Uterus (tissue), 3 donors: ENCODE measurements at regions not wholly inside any gene's neighbourhood (a gene's known extent, or its start where the extent isn't known, plus 50 kb on each side); places are given as distances from the start of the nearest gene placed in this dataset.

Source experiments
- DNase-seq, 2 donors: peaks; one replicate each; pipeline ENCODE4 v3.0.0-alpha.2; 2019 to 2020
- H3K27ac ChIP-seq, 2 donors: fragments of 200-600 bp; sonication (generic); 1 replicate in 1 of 2; 2 replicates in 1 of 2; pipeline ENCODE4 v1.5.1; 2016 to 2018
- H3K27me3 ChIP-seq, 2 donors: fragments of 200-600 bp; sonication (generic); one replicate each; pipeline ENCODE4 v1.5.1; 2018 to 2019; ENCODE audit warnings: control low read depth in 1 of 2
- H3K36me3 ChIP-seq, 2 donors: fragments of 200-600 bp; sonication (generic); one replicate each; pipeline ENCODE4 v1.5.1; 2019; ENCODE audit warnings: control low read depth in 1 of 2
- H3K4me1 ChIP-seq, 2 donors: fragments of 200-600 bp; sonication (generic); one replicate each; pipeline ENCODE4 v1.5.1; 2018 to 2019; ENCODE audit warnings: control low read depth in 1 of 2
- H3K4me3 ChIP-seq, 2 donors: fragments of 200-600 bp; sonication (generic); 1 replicate in 1 of 2; 2 replicates in 1 of 2; pipeline ENCODE4 v1.5.1; 2018 to 2019; ENCODE audit warnings: mild to moderate bottlenecking in 1 of 2
- H3K9me3 ChIP-seq, 2 donors: fragments of 200-600 bp; sonication (generic); one replicate each; pipeline ENCODE4 v1.5.1; 2019; ENCODE audit warnings: control low read depth in 1 of 2
- CTCF ChIP-seq, 4 experiments: fragments of 200-600 bp in 2 of 4; fragments of 450-650 bp in 2 of 4; sonication (generic) in 2 of 4; IDR thresholded peaks; one replicate each; pipeline ENCODE4 v1.5.1; 2016 to 2019; ENCODE audit warnings: antibody characterized with exemption in 4 of 4, mild to moderate bottlenecking in 2 of 4, moderate library complexity in 1 of 4
- POLR2A ChIP-seq, 2 donors: fragments of 450-650 bp; IDR thresholded peaks; one replicate each; pipeline ENCODE4 v1.6.1; 2016; ENCODE audit warnings: antibody characterized with exemption in 2 of 2, mild to moderate bottlenecking in 1 of 2, moderate library complexity in 1 of 2
- intact Hi-C: fragments of 100-400 bp; cut with DNase I; formaldehyde crosslinking; loops from one replicate; pipeline ENCODE4 v1.15.1; 2023; ENCODE audit warnings: low total_unique reads
- donor health status: DM: yes; HTN: yes; CAD: no.

- Histone ChIP-seq H3K27me3 (no peaks in the 10 kb centered on the region), H3K4me3 (no peak overlapping the region), H3K36me3 (no peaks in the 10 kb centered on the region), H3K27ac (no peak overlapping the region), H3K4me1 (no peaks in the 10 kb centered on the region), H3K9me3 (no peaks in the 10 kb centered on the region)
- TF ChIP-seq POLR2A (IDR thresholded peaks at IDR 0.05) (no peak), CTCF (IDR thresholded peaks at IDR 0.05) (no peak)
- DNase-seq, result no peak
- intact Hi-C loops, result no loop called here
Measured at GRCh38 chr6:12369781-12370262, 79.7 kb downstream of the EDN1 start.

GRCh38 chr6:12371151-12371550, 81.0 kb downstream of the EDN1 start:
- Histone ChIP-seq H3K4me1 (no peaks in the 10 kb centered on the region), H3K9me3 (no peaks in the 10 kb centered on the region), H3K27ac (no peak overlapping the region), H3K4me3 (no peak overlapping the region), H3K36me3 (no peaks in the 10 kb centered on the region), H3K27me3 (no peaks in the 10 kb centered on the region)
- intact Hi-C loops, result no loop called here
- TF ChIP-seq CTCF (IDR thresholded peaks at IDR 0.05) (no peak), POLR2A (IDR thresholded peaks at IDR 0.05) (no peak)
- DNase-seq, result no peak

- Histone ChIP-seq H3K36me3 (no peaks in the 10 kb centered on the region), H3K4me1 (no peaks in the 10 kb centered on the region), H3K9me3 (no peaks in the 10 kb centered on the region), H3K27ac (no peak overlapping the region), H3K4me3 (no peak overlapping the region), H3K27me3 (no peaks in the 10 kb centered on the region)
- no peak for DNase-seq
- intact Hi-C loops, result no loop called here
- TF ChIP-seq POLR2A (IDR thresholded peaks at IDR 0.05) (no peak), CTCF (IDR thresholded peaks at IDR 0.05) (no peak)
Measured at GRCh38 chr6:12371641-12372146, 81.5 kb downstream of the EDN1 start.

- no peak overlapping the region for H3K4me3 ChIP-seq
- no peaks in the 10 kb centered on the region for H3K27me3 ChIP-seq
- intact Hi-C loops, result no loop called here
Measured at GRCh38 chr6:12379181-12379580, 89.0 kb downstream of the EDN1 start.

GRCh38 chr6:12381587-12381986, 91.4 kb downstream of the EDN1 start:
- no peak overlapping the region for H3K4me3 ChIP-seq
- H3K4me1 ChIP-seq, result no peaks in the 10 kb centered on the region
- H3K36me3 ChIP-seq, result no peaks in the 10 kb centered on the region
- TF ChIP-seq CTCF (IDR thresholded peaks at IDR 0.05), result no peak
- TF ChIP-seq POLR2A (IDR thresholded peaks at IDR 0.05), result no peak
- no peaks in the 10 kb centered on the region for H3K27me3 ChIP-seq
- intact Hi-C loops, result no loop called here
- no peak overlapping the region for H3K27ac ChIP-seq
- no peak for DNase-seq
- no peaks in the 10 kb centered on the region for H3K9me3 ChIP-seq

More at GRCh38 chr6:12379181-12379580, 89.0 kb downstream of the EDN1 start:
- Histone ChIP-seq H3K27ac (no peak overlapping the region), H3K4me1 (no peaks in the 10 kb centered on the region), H3K9me3 (no peaks in the 10 kb centered on the region), H3K36me3 (no peaks in the 10 kb centered on the region)
- TF ChIP-seq POLR2A (IDR thresholded peaks at IDR 0.05) (no peak), CTCF (IDR thresholded peaks at IDR 0.05) (no peak)
- no peak for DNase-seq
